ENCODE measurements at regions not wholly inside any gene's neighbourhood (a gene's known extent, or its start where the extent isn't known, plus 50 kb on each side); places are given as distances from the start of the nearest gene placed in this dataset.

DNA sequence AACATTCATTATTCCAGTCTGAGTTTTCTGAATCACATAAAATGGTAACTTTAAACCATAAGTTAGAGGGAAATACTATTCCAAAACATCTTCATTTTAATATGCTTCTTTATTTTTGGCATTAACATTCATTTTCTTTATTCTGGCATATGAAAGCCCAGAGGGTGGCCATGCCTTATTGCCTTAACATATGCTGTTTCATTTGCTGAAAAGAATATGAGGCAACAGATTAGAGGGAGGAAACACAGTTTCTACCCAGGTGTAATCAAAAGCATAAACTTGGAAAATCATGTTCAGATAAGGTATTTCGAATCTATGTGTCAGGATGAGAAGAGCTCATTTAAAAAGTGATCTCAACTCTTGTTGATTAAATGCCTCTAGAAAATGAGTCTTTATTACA lies 379.9 kb upstream of the DSEL start:
- no peak for FAIRE-seq

DNA sequence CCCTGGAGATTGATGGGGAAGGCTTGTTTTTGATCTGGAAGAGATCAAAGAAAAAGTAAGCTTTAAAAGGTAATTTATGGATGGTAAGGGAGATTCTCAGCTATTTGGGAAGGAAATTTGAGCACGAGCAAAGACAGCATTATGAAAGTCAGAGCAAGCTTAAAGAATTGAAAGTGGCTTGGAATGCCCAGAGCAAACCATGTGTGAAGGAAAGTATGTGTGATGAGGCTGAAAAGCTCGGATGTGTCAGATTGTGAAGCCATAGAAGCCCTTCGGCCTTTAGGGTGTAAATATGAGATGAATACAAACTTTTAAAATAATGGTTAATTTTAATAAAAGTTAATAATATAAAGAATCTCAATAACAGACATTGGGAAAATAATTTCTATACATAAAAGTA lies 377.4 kb upstream of the DSEL start:
- FAIRE-seq, result no peak
- no peak for DNase-seq (ENCODE audit: low spot score)

More for the DNA sequence above, 379.9 kb upstream of the DSEL start:
- no peak for DNase-seq (ENCODE audit: low spot score)

DNA sequence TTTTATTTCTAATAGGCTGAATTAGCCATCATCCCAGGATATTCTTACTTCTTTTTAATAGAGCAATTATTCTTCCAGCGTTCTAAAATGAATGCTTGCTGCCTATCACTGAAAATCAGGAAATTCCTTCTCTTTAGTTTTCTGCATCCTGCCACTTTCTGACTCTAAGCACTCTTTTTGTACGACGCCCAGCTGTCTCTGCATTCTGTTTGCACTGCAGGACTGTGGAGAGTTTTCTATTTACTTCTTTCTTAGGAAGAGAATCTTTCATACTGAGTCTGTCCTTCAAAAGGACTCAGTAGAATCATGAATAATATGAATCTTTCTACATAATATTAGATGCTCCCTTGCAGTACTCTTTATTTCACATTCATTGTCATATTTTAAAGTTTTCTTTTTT lies 360.4 kb upstream of the DSEL start:
- DNase-seq (ENCODE audit: low spot score) (no peak), FAIRE-seq (no peak)

DNA sequence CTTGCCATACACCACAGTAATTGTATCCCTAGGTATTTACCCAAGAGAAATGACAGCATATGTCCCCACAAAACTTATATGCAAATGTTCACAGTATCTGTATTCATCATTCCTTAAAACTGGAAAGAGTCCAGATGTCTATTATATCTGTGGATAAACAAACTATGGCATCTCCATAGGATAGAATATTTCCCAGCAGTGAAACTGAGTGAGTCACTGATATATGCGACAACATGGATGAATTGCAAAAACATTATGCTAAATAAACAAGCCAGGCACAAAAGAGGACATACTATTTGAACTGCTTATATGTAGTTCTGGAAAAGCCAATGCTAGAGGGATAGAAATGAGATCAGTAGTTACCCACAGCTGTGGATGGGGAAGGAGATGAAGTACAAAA lies 359.4 kb upstream of the DSEL start:
- DNase-seq (ENCODE audit: low spot score) (no peak), FAIRE-seq (no peak)

DNA sequence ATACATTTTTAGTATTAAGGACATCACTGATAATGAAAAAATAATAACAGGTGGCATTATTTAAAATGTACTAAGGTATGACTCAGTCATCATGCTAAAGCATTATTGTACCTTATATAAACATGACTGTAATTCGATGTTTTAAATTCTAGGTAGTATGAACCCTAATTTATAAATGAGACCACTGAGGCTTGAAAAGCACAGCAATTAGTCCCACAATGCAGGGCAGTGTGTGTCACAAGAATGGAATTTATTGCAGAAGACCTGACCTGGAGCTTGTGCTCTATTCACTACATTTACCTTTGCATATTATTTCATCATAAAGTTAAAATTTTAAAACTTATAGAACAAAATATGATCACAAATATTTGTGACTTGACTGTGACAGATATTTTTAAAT lies 358.5 kb upstream of the DSEL start:
- DNase-seq (ENCODE audit: low spot score), result no peak
- no peak for FAIRE-seq

DNA sequence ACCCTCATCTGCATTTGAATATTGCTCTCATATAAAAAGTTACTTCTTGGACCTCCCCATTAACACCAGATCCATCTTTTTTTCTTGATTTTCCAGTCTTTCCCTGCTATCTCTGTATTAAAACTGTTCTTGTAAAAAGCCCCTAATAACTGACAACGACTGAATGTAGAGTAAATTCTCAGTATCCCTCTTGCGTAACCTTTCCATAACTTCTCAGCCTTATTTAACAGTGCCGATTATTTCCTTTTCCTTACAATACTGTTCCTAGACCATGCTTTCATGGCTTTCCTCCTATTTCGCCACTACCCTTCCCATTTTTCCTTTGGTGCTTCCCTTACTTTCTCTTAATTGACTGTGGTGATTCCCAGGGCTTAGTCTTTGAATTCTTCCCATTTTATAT lies 348.9 kb upstream of the DSEL start:
- FAIRE-seq (no peak), DNase-seq (ENCODE audit: low spot score) (no peak)

DNA sequence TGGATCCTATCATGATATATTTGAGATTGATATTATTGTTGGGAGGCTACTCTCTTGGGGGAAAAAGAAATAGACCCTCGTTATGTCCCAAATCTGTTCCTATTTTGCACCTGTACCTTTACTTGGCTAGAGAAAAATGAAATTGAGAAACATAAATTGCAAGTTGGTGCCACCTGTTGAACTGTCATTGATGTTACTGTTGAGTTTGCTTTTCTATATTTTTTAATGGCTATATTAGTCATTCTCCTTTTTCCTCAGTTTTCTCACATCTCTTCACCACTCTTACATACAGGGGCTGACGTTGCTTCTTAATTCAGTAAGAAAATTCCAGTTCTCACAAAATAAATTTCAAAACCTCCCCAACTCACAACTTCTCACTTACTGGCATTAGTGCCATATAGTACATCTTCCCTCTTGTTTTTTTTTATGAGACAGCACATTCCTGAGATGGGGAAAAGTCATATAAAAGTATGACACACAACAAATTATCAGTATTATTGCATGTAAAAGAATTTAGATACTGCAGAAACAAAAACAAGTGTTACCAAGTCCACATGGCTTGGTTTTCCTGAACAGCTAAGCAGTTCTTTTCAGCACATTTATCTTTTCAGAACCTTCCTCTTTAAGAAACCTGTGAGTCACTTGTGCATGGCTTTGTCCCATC lies 348.3 kb upstream of the DSEL start:
- DNase-seq (ENCODE audit: low spot score), result no peak

DNA sequence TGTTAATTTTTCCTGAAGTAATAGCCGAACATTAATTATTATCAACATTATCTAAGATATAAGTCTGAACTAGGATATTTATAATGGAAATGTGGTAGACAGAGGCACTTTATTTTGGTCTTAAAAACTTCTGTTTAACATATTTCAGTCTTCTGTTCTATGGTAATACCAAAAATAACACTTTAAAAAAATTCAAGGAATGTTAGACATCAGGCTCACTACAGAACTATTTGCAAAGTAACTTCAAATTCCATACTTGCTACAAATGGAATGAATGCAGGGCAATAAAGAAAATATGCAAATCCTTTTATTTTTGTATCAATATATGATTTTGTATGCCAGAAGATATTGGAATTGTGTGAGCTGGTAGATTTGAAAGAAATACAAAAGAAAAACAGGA lies 345.5 kb upstream of the DSEL start:
- no peak for FAIRE-seq
- no peak for DNase-seq (ENCODE audit: low spot score)

More for the DNA sequence above, 348.3 kb upstream of the DSEL start:
- FAIRE-seq, result no peak

DNA sequence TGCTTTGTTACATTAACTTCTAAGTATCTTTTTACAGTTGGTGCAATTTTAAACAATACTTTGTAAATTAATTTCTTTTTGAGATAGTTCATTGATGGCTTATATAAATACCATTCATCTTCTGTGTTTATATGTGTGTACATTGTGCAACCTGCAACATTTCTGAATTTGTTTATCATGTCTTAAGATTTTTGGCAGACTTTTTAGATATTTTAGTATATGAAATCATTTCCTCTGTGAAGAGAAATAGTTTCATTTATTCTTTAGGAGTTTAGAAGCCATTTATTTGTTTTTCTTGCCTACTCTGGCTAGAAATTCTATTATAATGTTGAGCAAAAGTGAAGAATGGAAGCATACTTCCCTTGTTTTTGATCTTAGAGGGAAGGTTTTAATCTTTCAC lies 337.8 kb upstream of the DSEL start:
- DNase-seq (ENCODE audit: low spot score) (no peak), FAIRE-seq (no peak)

DNA sequence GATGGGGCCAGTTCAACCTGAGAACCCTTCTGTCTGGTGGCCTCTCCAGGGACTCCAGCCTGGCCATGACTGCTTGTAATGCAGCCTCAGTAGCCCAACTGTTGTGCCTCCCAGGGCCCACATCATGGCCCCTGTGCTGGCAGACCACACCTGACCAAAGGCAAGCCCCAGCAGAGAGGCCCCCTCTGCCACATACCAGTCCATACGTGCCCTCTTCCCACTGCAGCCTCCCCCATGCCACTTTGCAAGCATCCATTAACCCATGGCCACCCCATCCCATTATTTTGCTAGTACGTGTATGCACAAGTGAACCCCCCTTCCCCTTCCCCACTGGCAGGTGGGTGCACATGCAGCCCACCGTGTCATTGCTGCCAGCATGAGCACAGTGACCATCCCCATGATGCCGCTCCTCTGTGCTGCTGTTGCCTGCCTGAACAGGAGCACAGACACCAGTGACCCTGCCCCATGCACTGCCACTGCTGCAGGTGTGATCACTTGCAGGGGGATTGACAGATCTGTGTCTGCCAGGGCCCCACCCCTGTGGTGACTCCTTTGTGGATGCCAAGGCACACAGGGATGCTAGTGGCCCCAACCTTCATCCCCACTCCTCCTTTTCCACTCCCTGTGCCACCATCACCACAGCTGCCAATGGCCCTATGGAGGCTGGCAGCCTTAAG lies 330.0 kb upstream of the DSEL start:
- no peak for DNase-seq (ENCODE audit: low spot score)
- no peak for FAIRE-seq

DNA sequence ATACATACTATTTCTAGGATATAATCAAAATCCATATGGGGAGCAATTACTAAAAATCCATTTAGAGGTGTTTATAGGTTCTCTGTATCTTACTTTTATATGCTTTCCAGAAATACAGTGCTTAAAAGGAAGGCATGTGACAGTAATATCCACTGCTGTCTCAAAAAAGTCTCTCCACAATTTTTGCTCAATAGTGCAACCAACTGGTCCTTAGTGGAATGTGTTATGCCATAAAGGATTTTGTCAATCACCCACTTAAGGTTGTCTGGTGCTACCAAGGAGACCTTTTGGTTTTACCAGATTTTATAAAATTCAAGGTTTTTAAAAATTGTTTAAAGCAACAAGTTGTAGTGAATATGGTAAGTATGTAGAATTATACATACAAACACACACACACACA lies 328.5 kb upstream of the DSEL start:
- DNase-seq (ENCODE audit: low spot score), result no peak
- no peak for FAIRE-seq

DNA sequence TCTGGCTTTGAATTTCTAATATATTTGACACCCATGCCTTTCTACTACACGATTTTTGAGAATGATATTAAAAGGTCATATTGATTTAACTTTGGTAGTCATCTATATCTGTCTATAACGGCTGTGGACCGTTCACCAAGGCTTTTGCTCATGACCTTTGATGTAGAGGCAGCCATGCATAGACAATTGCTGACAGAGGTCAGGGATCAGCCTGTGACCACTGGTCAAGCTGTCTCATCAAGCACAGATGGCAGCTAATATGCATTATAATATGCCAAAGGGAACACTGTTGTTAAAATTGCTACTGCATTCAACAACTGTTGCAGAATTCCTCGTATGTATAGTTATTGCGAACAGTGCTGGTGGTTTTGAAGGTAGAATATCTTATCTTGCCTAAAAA lies 323.9 kb upstream of the DSEL start:
- no peak for FAIRE-seq
- no peak for DNase-seq (ENCODE audit: low spot score)

DNA sequence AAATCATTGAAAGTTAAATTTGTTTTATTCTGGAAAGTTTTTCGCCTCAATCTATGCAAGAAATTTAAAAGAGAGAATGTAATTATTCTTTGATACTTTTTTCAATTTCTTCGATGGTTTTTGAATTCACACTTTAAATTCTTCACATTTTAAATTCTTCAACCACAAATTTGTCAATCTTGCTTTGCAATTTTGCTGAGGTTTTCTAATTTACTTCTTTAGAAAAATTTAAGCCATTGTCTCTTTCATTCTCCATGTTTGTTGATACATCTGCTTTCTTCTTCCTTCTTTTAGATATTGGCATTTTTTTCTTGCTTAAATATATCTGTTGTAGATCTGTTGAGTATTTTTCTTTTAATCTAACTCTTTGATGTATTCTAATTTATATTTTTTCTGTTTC lies 301.9 kb upstream of the DSEL start:
- FAIRE-seq (no peak), DNase-seq (ENCODE audit: low spot score) (no peak)

DNA sequence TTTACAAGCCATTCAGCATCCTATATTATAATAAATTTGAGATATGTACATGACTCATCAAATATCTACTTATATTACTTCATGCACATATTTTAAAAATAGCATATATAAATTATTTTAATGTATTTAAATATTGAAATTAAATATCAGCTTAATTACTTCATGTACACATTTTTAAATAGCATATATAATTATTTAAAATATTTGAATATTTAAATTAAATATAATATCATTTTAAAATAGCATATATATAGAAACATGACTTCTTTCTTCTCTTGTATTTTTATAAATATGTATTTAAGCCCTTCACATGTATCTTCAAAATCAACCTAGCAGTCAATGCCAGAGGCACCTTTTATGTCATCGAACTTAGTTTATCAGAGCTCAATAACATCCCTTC lies 298.8 kb upstream of the DSEL start:
- DNase-seq (ENCODE audit: low spot score) (no peak), FAIRE-seq (no peak)

DNA sequence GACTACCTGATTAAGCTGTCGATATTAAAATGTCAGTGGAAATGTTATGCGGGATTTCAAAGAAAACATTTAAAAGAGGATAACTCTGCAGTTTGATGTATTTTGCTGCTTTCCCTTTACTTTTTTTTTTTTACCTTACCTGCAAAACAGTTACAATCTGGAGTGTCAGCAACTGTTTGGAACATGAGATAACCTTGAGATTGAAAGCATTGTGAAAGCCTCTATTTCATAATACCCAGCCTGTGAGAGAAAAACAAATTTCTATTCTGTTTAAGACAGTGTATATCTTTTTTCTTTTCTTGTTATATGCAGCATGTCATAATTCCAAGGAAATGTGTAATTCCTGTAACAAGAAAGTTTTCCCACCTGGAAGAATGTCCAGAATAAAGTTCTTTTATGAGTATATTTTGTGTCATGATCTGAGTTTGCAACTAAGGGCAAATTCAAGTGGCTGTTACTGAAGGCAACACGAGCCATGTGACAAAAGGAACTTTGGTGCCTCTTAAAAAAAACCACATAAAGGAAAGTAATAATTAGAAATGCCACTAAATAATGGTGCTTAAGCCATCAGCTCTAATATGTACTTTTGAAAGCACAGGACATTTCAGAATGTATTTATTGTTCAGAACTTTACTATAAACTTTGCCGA lies 297.0 kb upstream of the DSEL start:
- no peak for FAIRE-seq
- no peak for DNase-seq (ENCODE audit: low spot score)

DNA sequence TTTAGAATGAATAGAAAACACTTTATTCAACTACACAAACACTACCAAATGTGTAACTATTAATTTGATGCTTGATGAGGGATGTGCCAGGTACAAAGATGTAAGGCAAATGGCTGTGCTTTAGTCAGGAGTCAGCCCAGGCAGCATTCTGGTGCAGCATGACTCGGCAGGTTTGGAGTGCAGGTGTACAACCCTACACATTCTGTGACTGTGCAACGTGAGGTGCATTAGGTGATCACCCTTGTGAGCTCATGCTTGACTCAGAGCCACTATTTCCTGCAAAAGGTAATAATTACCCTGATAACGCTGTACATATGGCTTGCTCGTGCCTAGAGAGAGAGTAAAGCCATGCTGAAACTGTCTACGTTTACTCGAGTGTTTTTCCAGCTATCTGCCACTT lies 288.7 kb upstream of the DSEL start:
- FAIRE-seq (no peak), DNase-seq (ENCODE audit: low spot score) (no peak)

DNA sequence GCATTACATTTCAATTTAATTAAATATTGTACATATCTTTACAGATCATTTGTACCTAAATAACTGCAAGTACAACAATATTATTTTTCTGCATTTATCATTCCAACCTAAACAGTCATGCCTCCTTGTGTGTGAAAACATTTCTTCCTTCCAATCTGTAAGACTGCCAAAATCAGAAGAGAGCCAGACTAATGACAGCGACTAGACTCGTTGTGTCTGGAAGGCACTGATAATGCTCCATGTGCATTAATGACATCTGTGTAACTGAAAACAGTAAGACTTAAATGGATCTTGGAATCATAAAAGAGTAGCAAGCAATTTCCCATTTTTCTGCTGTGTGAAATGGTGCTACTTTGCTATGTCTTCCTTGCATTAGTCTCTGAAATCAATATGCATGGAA lies 278.0 kb upstream of the DSEL start:
- no peak for DNase-seq (ENCODE audit: low spot score)
- no peak for FAIRE-seq

DNA sequence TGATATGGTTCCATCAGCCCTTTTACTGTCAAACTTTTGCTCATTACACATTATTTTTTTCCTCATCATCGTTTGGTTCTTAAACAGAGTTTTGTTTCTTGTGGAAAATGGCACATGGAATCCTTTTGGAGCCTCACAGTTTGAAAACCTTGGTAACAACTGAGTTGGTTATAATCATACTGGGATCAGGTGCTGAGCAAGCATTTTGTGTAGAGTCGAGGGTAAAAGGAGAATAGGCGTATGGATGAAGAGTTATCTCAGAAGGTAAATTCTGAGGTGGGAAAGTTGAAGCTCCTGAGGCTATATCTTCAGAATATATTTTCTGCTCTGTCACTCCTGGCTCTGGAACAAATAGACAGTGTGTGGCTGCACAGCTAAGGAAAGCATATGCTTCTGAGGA lies 274.0 kb upstream of the DSEL start:
- no peak for FAIRE-seq
- no peak for DNase-seq (ENCODE audit: low spot score)

DNA sequence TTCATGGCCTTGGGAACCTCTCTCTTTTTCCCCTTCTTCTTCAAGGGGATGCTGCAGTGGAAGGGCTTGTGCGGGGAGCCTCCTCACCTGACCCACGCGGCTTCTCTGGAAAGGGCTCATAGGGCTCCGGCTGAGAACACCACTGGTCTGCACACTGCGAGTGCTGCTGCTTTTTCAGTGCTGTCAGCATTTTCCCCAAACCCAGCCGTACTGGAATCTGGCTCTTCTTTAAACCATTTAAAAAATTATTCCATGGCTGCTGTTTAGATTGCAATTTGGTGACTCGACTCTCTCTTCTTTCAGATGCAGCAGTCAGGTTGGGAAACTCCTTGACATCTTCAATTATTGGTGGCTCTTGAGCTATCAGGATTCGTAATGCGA lies 272.6 kb upstream of the DSEL start:
- FAIRE-seq, result no peak
- DNase-seq (ENCODE audit: low spot score), result no peak

DNA sequence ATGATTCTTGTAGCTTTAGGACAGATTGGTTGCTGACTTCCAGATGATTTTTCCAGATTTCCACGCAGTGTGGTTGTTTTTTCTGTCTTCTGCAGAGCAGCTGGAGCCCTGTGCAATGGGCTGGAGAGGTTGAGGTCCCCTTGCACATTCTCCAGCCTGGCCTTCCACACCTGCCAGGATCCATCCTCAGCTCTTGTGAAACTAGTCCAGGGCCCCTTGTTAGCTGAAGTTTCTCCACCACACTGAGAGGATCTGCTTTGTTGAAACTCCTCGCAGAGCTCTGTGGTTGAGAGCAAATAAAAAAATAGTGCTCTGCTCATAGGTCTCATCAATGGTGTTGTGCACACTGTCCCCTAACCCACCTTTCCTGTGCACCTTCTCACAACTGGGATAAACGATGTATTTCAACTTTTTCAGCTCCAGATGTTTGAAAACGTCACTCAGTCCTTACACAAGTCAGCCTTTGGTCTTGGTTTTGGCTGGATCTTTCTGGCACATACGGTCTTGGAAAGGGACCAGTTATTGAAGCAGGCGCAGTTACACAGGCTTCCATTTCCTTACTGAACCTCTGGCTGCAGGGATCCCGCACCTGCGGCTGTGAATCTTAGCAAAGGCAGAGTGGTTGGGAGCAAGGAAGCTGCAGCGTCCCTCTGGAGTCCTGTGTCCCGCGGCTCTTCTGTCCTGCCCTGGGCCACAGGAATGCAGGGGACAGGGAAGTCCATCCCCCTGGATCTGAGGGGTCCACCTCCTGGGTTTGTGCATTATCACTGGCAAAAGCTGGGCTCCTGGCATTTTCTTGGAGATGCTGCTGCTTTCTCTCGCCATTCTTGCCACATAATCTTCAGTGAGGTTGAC lies 272.0 kb upstream of the DSEL start:
- FAIRE-seq (no peak), DNase-seq (ENCODE audit: low spot score) (no peak)

DNA sequence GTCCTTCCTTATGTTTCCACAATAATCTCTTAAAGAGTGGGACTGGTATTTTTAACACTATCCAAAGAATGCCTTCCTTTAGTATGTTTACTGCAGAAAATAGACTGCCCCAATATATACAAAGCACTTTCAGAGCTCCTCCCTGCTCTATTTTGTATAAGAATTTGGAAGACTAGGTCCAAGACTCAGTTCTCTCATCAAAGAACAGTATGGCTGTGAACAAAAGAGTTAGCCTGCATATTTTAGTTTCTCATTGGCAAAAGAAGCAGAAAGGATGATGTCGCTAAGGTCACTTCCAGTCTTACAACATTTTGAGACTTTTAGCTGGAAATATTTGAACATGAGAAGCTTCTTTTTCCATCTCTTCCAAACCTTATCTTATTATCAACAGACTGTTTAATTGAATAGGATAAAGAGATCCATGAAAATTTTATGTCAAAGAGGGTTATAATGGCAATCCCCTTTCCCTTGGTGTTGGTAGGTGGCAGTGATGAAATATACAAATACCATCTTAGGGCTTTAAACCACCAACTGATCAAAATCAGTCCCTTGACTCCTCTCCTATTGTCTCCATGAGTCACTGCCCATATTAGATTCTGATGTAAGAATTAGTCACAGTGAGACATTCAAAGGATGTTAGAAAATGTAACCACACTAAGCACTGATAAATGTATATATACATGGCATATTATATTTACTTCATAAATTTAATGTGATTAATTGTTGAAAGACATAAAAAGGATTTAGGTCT lies 266.9 kb upstream of the DSEL start:
- DNase-seq (ENCODE audit: low spot score) (peak; percentile 27), FAIRE-seq (no peak)

All from urothelium cell line (cell line).